ENCODE measurements at regions not wholly inside any gene's neighbourhood (a gene's known extent, or its start where the extent isn't known, plus 50 kb on each side); places are given as distances from the start of the nearest gene placed in this dataset.
"Not testable (repeated sequence)": the region's sequence is repeated elsewhere in the genome, so short reads cannot be mapped to it uniquely, and the experiment has no call there.

DNA sequence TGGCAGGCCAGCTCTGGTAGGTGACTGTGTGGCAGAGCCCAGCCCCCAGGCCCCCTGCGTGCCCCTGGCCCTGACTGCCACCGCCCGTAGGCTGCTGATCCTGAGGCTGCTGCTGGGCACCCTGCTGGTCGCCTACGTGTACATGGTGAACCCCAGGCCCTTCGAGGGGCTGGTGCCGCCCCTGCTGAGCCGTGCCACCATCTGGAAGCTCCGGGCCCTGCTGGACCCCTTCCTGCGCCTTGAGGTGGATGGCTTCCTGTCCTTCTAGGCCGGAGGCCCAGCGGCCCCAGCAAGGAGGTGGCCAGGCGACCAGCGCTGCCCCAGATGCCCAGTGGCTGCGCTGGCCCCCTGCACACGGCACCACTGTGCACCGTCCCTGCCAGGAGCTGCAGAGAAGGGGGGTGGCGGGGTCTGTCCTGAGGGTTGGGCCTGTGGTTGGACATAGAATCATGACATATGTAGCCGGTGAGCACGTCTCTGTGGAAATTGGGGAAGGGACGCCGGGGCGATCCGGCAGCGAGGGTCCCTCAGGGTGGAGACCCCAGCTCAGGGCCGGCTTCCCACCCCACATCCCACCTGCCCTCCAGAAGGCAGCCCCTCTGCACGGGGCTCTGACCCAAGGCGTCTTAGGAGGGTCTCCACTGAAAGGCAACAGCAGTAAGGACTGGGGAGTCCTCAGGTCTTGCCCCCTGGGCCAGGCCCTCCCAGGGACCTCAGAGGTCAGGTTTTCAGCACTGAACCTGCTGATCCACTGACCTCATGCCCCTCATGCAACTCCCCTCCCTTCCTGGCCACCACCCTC lies 185.4 kb downstream of the IGLL1 start:
- DNase-seq = no peak

DNA sequence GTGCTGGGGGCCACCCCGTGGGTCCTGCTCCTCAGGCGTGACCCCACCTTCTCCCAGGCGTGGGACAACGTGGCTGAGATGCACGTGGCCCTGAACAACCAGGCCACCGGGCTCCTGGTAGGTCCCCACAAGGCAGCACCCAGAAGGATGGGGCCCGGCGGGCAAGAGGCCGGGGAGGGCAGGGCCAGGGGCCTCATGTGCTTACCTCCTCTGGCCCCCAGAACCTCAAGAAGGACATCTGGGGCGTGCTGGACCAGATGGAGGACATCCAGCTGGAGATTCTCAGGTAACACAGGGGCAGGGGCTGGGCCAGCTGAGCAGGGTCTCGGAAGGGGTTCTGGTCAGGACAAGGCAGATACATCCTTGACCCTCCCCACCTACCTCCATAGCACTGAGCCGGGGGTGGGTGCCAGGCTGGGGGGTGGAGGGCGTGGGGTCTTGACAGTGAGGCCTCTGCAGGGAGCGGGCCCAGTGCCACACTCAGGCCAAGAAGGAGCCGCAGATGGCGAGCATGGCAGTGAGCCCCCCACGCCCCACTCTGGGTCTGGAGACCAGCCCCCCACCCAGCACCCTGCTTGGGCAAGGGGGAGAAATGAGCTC lies 186.3 kb downstream of the IGLL1 start:
- no peak for DNase-seq

DNA sequence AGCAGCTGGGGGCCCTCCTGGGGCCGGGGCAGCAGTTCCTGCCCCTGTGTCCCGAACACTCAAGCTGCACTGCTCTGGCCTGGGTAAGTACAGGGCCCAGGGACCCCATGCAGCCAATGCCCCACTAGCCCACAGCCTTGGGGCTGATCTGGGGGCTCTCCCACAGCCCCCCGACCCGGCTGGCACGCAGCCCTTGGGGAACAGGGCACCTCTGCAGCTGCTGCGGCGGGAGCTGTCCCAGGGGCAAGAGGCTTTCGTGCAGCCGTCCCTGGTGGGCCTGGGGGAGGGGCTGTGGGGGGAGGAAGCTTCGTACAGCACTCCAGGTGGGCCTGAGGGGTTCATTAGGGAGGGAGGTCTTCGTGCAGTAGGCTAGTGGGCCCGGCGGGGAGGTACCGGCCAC lies 186.9 kb downstream of the IGLL1 start:
- not testable (repeated sequence) for DNase-seq

DNA sequence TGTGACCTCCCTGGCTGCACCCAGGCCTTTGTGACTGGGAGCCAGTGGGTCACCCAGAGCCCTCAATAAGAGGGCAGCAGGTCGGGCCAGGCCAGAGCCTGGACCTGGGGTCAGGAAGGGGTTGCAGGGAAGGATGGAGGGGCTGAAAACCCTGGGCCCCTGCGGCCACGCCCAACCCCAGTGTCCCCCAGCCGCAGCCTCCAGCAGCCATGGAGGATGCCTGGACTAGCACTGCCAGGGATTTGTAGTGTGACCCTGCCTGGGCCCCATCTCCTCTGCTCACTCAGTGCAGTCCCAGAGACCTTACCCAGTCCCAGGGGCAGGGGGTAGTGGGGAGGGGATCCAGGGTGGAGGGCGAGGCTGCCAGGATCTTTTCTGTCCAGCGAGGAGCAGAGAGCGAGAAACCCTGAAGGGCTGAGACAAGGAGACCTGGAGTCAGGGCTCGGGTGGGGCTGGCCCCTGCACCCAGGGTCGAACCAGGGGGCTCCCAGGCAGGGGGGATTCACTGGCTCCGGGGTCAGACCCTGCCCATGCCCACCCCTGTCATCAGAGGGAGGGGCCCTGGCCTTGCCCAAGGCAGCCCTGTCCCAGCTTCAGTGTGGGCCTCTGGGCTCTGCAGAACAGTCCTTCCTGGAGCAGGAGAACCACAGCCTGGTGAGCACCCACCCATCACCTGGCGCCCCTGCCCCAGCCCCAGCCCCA lies 187.5 kb downstream of the IGLL1 start:
- no peak for DNase-seq

DNA sequence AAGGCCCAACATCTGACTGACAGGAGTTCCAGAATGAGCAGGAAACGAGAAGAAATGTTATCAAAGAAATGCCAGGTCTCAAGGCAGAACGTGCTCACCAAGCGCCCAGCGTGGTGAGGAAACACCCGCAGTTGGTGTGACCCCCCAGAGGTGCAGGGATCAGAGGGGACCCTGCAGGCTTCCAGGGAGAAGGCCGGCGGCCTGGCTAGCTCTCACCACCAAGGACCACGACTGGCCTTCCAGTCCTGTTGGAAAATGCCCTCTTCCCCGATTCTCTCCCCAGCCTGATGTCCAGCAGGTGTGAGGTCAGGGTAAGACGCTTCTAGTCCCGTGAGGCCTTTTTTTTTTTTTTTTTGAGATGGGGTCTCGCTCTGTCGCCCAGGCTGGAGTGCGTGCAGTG lies 189.1 kb downstream of the IGLL1 start:
- no peak for DNase-seq

DNA sequence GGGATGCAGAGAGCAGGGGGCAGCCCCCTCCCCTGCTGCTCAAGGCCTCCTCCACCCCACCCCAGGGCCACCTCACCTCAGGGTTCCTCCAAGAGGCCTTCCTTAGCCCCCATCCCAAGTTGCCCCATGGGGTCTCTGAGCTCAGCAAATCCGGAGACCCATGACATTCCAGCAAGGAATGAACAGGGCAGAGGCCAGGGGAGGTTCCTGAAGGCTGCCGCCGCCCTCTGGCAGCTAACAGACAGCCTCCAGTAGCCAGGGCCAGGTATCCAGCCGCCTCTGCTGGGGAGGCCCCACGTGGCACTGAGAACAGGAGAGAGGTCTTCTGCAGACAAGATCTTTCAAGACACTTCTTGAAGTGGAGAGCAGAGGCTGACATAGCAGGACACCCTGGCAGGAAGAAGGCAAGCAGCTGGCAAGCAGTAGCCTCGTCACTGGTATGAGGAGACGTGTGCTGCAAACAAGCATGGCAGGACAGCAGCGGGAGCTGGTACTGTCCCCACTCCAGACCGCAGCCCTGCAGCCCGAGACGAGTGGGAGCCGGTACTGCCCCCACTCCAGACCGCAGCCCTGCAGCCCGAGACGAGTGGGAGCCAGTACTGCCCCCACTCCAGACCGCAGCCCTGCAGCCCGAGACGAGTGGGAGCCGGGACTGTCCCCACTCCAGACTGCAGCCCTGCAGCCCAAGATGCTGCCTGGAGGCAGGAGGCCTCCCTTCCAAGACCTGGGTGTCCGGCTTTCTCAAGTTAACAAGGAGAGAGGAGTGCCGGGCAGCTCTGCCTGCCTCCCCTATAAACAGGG lies 190.6 kb downstream of the IGLL1 start:
- no peak for DNase-seq

- no peak for DNase-seq
Measured at GRCh38 chr22:23388517-23388890, 191.6 kb downstream of the IGLL1 start.

GRCh38 chr22:23387827-23388516 lies 192.1 kb downstream of the IGLL1 start:
- no peak for DNase-seq

DNA sequence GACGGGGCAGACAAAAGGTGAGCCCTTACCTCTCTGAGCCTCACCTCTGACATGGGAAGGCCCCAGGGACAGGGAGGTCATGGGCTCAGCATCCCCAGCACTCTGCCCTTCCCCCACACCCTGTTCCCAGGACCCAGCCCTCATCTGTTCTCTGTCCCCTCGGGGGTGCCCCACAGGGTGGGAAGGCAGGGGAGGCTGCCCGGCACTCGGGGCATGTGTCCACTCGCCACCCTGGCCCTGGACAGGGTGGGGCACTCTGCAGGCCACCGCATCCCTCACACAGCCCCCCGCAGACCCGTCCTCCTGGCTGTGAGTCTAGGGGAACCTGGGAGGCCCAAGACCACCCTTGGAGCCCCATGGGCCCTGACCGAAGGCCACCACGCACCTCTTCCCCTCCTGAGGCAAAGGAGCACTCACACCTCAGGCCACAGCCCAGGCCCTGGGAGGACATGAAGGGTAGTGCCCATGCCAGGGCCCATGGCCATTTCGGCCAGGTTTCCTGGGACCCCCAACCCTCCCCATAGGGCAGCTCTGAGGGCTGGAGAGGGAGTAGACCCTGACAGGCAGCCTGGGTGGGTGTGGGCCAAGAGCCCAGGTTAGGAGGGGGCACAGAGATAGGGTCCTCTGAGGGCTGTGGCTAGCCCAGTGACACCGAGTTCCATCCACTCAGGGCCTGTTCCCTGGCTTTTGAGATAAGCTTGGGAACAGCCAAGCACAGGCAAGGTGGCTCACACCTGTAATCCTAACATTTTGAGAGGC lies 193.1 kb downstream of the IGLL1 start:
- DNase-seq = no peak

GRCh38 chr22:23385678-23386631 lies 194.1 kb downstream of the IGLL1 start:
- DNase-seq = peak; percentile 19 to 82 (median 62)

DNA sequence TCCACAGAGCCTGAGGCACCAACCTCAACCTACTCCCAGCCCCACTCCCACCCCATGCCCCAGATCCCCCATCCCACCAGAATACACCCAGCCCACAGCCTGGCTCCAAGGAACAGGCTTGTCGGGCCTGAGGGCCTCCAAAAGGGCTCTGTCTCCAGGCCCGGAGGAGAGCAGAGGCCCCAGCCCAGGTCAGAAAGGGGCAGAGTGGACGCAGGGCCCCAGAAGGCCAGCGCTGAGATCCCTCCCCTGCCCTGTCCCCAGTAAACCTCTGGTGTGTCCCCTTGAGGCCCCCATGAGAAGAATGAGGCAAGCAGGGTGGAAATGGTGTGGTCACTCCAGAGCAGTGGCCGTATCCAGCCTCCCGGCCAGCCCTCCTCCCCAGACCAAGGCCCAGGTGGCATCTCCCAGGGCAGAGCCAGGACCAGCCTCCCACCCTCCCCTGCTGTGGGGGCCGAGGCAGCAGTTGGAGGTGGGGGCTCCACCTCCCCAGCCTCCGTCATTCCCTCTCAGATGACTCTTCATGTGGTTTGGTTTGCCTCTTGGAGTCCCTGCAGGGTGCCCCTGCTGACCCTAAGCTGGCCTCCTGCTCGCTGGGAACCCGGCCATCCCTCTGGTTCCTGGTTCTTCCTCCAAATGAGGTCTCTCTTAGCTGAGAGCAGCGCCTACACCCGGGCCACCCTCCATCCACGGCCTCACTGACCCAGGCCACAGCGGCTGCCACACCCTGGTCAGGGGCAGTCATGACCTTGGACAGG lies 195.0 kb downstream of the IGLL1 start:
- no peak for DNase-seq

DNA sequence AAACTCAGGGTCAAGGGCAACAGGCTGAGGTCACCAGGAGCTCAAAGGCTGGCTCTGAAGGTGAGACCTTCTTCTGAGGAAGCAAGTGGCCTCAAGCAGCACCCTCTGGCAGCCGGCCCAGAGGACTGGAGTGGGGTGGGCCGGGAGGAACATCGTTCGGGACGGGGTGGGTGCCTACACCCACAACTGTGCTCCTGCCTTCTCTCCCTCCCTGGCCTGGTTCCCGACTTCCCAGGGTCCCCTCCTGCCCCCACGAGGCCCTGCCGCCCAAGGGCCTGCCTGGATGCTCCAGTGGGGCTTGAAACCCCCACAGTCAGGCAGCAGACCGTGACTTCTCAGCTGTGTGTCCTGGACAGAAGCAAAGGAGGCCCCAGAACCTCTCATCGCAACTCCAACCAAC lies 195.7 kb downstream of the IGLL1 start:
- no peak for DNase-seq

DNA sequence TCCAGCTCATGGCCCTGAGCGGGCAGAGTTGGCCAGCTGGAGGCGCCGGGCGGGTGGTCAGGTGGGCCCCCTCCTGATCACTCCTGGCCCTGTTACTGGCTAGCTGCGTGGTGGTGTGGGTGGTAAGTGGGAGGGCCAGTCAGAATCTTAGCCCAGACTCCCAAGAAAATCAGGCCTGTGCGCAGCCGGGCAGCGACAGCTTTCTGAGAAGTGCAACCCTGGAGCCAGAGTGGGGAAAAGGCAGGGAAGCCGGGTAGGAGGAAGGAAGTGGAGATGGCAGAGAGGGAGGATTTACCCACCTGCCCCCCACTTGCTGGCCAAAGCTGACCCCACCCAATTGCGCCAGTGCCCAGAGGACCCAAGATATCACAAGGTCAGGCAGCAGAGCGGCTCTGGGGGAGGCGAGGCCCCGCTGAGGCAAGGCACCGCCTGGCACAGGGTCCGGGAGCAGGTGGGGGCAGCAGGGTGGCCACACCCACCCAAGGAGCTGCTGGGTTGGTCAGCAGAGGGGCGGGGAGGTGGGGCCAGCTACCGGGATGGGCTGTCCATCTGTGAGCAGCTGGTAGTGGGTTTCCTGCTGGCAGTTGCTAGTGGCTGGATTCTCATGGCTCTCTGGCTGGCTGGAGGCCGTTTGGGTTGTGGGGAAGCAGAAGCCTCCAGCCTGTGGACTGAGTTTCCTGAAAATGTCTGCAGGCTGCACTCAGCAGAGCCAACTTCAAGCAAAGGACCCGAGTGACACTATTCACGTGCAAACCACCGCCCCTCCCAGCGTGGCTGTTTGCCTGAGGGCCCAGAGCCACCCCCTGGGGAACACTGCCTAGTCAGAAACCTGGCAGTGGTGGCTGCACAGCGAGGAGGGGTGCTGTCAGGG lies 196.4 kb downstream of the IGLL1 start:
- peak in 10 of 14 donors; percentile 10 to 68 (median 37) for DNase-seq

GRCh38 chr22:23382428-23383218 lies 197.5 kb downstream of the IGLL1 start:
- no peak for DNase-seq

- no peak for DNase-seq
Measured at GRCh38 chr22:23381661-23382427, 198.2 kb downstream of the IGLL1 start.

GRCh38 chr22:23380911-23381310 lies 199.2 kb downstream of the IGLL1 start:
- no peak for DNase-seq

DNA sequence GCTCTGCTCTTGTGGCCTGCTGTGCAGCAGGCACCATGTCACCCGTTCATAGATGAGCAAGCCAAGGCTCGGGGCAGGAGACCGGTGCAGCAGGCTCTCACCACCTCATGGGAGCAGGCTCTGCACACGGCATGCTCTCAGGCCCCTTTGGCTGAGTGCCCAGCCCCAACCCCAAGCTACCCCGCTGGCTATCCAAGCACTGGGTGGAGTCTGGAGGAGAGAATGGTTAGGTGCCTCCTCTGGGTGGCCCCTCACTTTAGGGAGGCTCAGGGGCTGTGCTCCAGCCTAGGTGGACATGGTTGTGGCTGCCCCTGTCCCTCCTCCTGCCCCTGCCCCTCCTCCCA lies 199.9 kb downstream of the IGLL1 start:
- no peak for DNase-seq
